ENCODE measurements at regions not wholly inside any gene's neighbourhood (a gene's known extent, or its start where the extent isn't known, plus 50 kb on each side); places are given as distances from the start of the nearest gene placed in this dataset.

- TF ChIP-seq RXRA (IDR thresholded peaks at IDR 0.05) (no peak), TAF1 (conservative IDR thresholded peaks at IDR 0.05) (no peak), RAD21 (IDR thresholded peaks at IDR 0.05) (no peak), HNF4G (IDR thresholded peaks at IDR 0.05) (no peak), GABPA (IDR thresholded peaks at IDR 0.05 in 1 of 2, conservative IDR thresholded peaks at IDR 0.05 in 1 of 2) (no peak), FOXA2 (IDR thresholded peaks at IDR 0.05) (no peak)
These were observed 253.5 kb upstream of the TENM4 start (continued) for GRCh38 chr11:79694368-79694767.

- Histone ChIP-seq H3K36me3 (ENCODE audit: control insufficient read depth in 4 of 4, insufficient read depth in 3 of 4, low read depth in 1 of 4, low read length in 3 of 4) (no peaks in the 10 kb centered on the region), H3K4me3 (ENCODE audit: low read depth in 1 of 3, low read length in 3 of 3) (no peak overlapping the region), H3K27me3 (ENCODE audit: control insufficient read depth in 4 of 4, insufficient read depth in 4 of 4, low read length in 3 of 4) (no peaks in the 10 kb centered on the region), H3K27ac (ENCODE audit: low read depth in 1 of 2, low read length in 2 of 2) (no peak overlapping the region), H3K4me1 (ENCODE audit: control insufficient read depth in 4 of 4, insufficient read depth in 4 of 4, low read length in 3 of 4) (no peaks in the 10 kb centered on the region), H3K9me3 (ENCODE audit: control insufficient read depth in 4 of 4, low read length in 3 of 4) (no peaks in the 10 kb centered on the region), H3K9ac (ENCODE audit: low read depth in 1 of 2, low read length in 2 of 2) (no peak overlapping the region)
- TF ChIP-seq RXRA (IDR thresholded peaks at IDR 0.05) (no peak), EGR1 (IDR thresholded peaks at IDR 0.05; ENCODE audit: low read depth in 2 of 2) (no peak), CTCF (IDR thresholded peaks at IDR 0.05; ENCODE audit: low read depth, low read length, missing input control) (no peak), MAX (IDR thresholded peaks at IDR 0.05) (no peak), ZBTB33 (IDR thresholded peaks at IDR 0.05) (no peak), REST (IDR thresholded peaks at IDR 0.05) (no peak), TAF1 (conservative IDR thresholded peaks at IDR 0.05) (no peak), JUND (IDR thresholded peaks at IDR 0.05) (no peak), YY1 (IDR thresholded peaks at IDR 0.05) (no peak), RAD21 (IDR thresholded peaks at IDR 0.05) (no peak), ATF3 (IDR thresholded peaks at IDR 0.05) (no peak), FOXA2 (IDR thresholded peaks at IDR 0.05) (no peak)
- WGBS = 88% methylated on average over 2 of the region's 2 CpGs
- no peak for DNase-seq (ENCODE audit: low spot score)
These were observed 250.6 kb upstream of the TENM4 start for GRCh38 chr11:79691445-79691844.

Data from liver (tissue), 8 donors.